Osteoblast (primary cell): ENCODE measurements at regions not wholly inside any gene's neighbourhood (a gene's known extent, or its start where the extent isn't known, plus 50 kb on each side); places are given as distances from the start of the nearest gene placed in this dataset.

Experiments
- DNase-seq: peaks from one replicate; pipeline ENCODE4 v3.0.0; 2011; ENCODE audit warnings: low spot score, mixed read lengths; ENCODE audit not compliant: insufficient read length; ENCODE audit errors: missing footprints
- H2AFZ ChIP-seq: 2 replicates; pipeline ENCODE4 v1.6.0; 2011; ENCODE audit warnings: mild to moderate bottlenecking, low read length
- H3K27ac ChIP-seq: 2 replicates; pipeline ENCODE4 v1.5.1; 2011; ENCODE audit warnings: mild to moderate bottlenecking, low read depth, low read length, moderate library complexity
- H3K27me3 ChIP-seq: 2 replicates; pipeline ENCODE4 v1.6.0; 2012; ENCODE audit warnings: mild to moderate bottlenecking, control low read depth, inconsistent platforms, low read length, moderate library complexity; ENCODE audit not compliant: insufficient read depth
- H3K36me3 ChIP-seq: 2 replicates; pipeline ENCODE4 v1.5.1; 2011; ENCODE audit warnings: mild to moderate bottlenecking, low read length, control low read depth, moderate library complexity; ENCODE audit not compliant: insufficient read depth
- H3K4me1 ChIP-seq: 2 replicates; pipeline ENCODE4 v1.5.1; 2011; ENCODE audit warnings: mild to moderate bottlenecking, low read length, control low read depth, moderate library complexity; ENCODE audit not compliant: insufficient read depth
- H3K4me2 ChIP-seq: 2 replicates; pipeline ENCODE4 v1.6.0; 2011; ENCODE audit warnings: mild to moderate bottlenecking, low read length; ENCODE audit not compliant: insufficient read depth
- H3K4me3 ChIP-seq: fragments of 200-600 bp; sonication (generic); 3 replicates; pipeline ENCODE4 v1.5.1; 2012; ENCODE audit warnings: mild to moderate bottlenecking, low read length, inconsistent platforms; ENCODE audit not compliant: insufficient read depth
- H3K79me2 ChIP-seq: 2 replicates; pipeline ENCODE4 v1.6.0; 2012; ENCODE audit warnings: mild to moderate bottlenecking, low read length, control low read depth, inconsistent platforms; ENCODE audit not compliant: insufficient read depth
- H3K9me3 ChIP-seq: 2 replicates; pipeline ENCODE4 v1.5.1; 2011; ENCODE audit warnings: low read depth, low read length, control low read depth
- H4K20me1 ChIP-seq: 2 replicates; pipeline ENCODE4 v1.6.0; 2012; ENCODE audit warnings: mild to moderate bottlenecking, low read length, control low read depth; ENCODE audit not compliant: insufficient read depth
- TF ChIP-seq, protein P1 (sequence below): IDR thresholded peaks from 2 replicates; pipeline ENCODE4 v1.5.1; 2011; ENCODE audit warnings: mild to moderate bottlenecking, low read depth, low read length, moderate library complexity; ENCODE audit errors: extremely low read depth

DNA sequence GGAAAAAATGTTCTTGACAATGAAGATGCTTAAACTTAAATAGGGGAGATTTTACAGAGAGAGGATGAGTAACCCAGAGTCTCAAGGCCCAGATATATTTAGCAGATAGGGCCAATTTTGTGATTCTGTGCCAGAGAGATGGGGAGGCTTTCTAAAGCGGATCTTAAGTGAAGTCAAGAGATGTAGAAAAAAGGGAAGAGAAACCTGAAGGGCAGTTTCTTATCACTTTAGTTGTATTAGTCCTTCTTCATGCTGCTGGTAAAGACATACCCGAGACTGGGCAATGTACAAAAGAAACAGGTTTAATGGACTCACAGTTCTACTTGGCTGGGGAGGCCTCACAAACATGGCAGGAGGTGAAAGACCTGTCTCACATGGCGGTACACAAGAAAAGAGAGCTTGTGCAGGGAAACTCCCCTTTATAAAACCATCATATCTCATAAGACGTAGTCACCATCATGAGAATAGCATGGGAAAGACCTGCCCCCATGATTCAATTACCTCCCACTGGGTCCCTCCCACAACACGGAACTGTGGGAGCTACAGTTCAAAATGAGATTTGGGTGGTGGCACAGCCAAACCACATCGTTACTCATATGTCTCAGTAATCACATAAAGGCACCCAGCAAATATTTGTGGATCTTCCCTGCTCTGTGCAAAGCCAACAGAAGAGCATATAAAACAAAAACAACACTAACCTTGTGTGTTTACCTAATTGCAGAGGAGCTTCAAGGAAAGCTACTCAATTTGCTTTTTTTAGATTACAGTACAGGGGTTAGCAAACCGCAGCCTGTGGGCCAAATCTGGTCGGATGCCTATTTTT is 102.6 kb upstream of the MYCBP2 start:
- H3K4me1 ChIP-seq: no peaks in the 10 kb centered on the region
- TF ChIP-seq, protein P1, sequence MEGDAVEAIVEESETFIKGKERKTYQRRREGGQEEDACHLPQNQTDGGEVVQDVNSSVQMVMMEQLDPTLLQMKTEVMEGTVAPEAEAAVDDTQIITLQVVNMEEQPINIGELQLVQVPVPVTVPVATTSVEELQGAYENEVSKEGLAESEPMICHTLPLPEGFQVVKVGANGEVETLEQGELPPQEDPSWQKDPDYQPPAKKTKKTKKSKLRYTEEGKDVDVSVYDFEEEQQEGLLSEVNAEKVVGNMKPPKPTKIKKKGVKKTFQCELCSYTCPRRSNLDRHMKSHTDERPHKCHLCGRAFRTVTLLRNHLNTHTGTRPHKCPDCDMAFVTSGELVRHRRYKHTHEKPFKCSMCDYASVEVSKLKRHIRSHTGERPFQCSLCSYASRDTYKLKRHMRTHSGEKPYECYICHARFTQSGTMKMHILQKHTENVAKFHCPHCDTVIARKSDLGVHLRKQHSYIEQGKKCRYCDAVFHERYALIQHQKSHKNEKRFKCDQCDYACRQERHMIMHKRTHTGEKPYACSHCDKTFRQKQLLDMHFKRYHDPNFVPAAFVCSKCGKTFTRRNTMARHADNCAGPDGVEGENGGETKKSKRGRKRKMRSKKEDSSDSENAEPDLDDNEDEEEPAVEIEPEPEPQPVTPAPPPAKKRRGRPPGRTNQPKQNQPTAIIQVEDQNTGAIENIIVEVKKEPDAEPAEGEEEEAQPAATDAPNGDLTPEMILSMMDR: no peak
- no peaks in the 10 kb centered on the region for H4K20me1 ChIP-seq
- no peak overlapping the region for H3K27ac ChIP-seq
- no peak overlapping the region for H3K4me3 ChIP-seq
- no peak overlapping the region for H2AFZ ChIP-seq
- DNase-seq: peak; percentile 47
- no peaks in the 10 kb centered on the region for H3K27me3 ChIP-seq
- H3K4me2 ChIP-seq: no peak overlapping the region
- no peaks in the 10 kb centered on the region for H3K9me3 ChIP-seq
- no peaks in the 10 kb centered on the region for H3K36me3 ChIP-seq
- H3K79me2 ChIP-seq: no peaks in the 10 kb centered on the region

DNA sequence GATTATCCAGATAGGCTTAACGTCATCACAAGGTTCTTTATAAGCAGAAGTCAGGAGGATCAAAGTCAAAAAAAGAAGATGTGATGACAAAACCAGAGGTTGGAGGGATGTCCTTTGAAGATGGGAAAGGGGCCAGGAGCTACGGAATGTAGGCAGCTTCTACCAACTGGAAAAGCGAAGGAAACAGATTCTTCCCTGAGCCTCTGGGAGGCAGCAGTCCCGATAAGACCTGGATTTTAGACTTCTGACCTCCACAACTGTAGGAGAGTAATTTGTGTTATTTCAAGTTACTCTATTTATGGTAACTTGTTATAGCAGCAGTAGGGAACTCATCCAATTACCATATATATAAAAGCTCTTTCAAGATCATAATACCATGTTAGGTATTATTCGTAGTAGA is 98.8 kb upstream of the MYCBP2 start:
- Histone ChIP-seq H2AFZ (no peak overlapping the region), H3K36me3 (no peaks in the 10 kb centered on the region), H3K4me2 (no peak overlapping the region), H3K79me2 (no peaks in the 10 kb centered on the region), H3K9me3 (no peaks in the 10 kb centered on the region), H3K4me1 (no peaks in the 10 kb centered on the region), H3K27ac (no peak overlapping the region), H3K4me3 (no peak overlapping the region), H4K20me1 (no peaks in the 10 kb centered on the region), H3K27me3 (no peaks in the 10 kb centered on the region)
- TF ChIP-seq, protein P1: no peak
- DNase-seq: no peak

DNA sequence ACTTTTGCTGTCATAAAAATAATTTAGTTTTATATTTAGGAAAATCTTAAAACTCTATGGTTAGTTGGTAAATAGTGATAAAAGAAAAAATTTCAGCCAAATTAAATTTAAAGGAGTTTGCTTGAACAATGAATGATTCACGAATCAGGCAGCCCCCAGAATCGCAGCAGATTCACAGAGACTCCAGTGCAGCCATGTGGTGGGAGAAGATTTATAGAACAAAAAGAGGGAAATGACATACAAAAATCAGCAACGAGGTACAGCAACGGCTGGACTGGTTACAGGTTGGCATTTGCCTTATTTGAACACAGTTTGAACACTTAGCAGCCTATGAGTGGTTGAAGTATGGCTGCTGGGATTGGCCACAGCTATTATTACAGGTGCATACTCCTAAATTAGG is 96.4 kb upstream of the MYCBP2 start:
- DNase-seq: no peak
- Histone ChIP-seq H3K27me3 (no peaks in the 10 kb centered on the region), H3K4me3 (no peak overlapping the region), H3K4me2 (no peak overlapping the region), H3K79me2 (no peaks in the 10 kb centered on the region), H3K36me3 (no peaks in the 10 kb centered on the region), H3K4me1 (no peaks in the 10 kb centered on the region), H3K27ac (no peak overlapping the region), H2AFZ (no peak overlapping the region), H3K9me3 (no peaks in the 10 kb centered on the region), H4K20me1 (no peaks in the 10 kb centered on the region)
- TF ChIP-seq, protein P1: no peak

DNA sequence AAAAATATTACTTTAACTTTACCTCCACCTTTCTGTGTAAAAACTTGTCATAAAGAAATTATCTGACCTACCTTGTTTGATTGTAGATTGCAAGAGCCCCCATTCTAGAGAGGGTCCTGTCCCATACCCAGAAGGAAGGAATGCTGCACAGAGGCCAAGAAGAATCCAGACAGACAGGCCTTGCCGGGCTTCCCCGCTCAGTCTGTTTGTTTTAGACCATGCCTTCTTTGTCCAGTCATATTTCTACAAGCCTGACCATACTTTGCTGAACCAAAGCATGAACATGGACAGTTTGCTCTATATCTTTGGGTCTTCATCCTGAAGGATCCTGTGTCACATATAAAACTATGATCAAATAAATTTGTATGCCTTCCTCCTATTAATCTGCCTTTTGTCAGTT is 95.8 kb upstream of the MYCBP2 start:
- no peaks in the 10 kb centered on the region for H4K20me1 ChIP-seq
- TF ChIP-seq, protein P1: no peak

More for the DNA sequence above, 95.8 kb upstream of the MYCBP2 start:
- Histone ChIP-seq H2AFZ (no peak overlapping the region), H3K4me3 (no peak overlapping the region), H3K79me2 (no peaks in the 10 kb centered on the region), H3K4me2 (no peak overlapping the region), H3K9me3 (no peaks in the 10 kb centered on the region), H3K4me1 (no peaks in the 10 kb centered on the region), H3K36me3 (no peaks in the 10 kb centered on the region), H3K27me3 (no peaks in the 10 kb centered on the region), H3K27ac (no peak overlapping the region)
- DNase-seq: no peak
